ENCODE measurements at regions not wholly inside any gene's neighbourhood (a gene's known extent, or its start where the extent isn't known, plus 50 kb on each side); places are given as distances from the start of the nearest gene placed in this dataset.

GRCh38 chr1:68361346-68361910 lies 88.3 kb downstream of the RPE65 start:
- DNase-seq (ENCODE audit: low spot score) (no peak), ATAC-seq (no peak), FAIRE-seq (no peak)
- Histone ChIP-seq H3K36me3 (replicated peaks in 1 of 2; ENCODE audit: control insufficient read depth in 1 of 2, insufficient read depth in 2 of 2, low read length in 2 of 2) (no peaks in the 10 kb centered on the region), H2AFZ (ENCODE audit: low read length) (no peak overlapping the region), H3K79me2 (ENCODE audit: insufficient read depth, low read length) (no peaks in the 10 kb centered on the region), H3K4me3 (replicated peaks in 1 of 3; ENCODE audit: insufficient read depth in 1 of 3, low read depth in 2 of 3, low read length in 3 of 3) (no peak overlapping the region), H3K27ac (ENCODE audit: extremely low read length, insufficient read depth, low read length) (no peak overlapping the region), H3K9me3 (ENCODE audit: low read length) (no peaks in the 10 kb centered on the region), H3K4me2 (ENCODE audit: low read depth, low read length) (no peak overlapping the region), H3K27me3 (ENCODE audit: control insufficient read depth in 1 of 2, insufficient read depth in 2 of 2, low read length in 2 of 2) (no peaks in the 10 kb centered on the region), H3K9ac (ENCODE audit: insufficient read depth, low read depth, low read length) (no peak overlapping the region), H3K4me1 (ENCODE audit: insufficient read depth, low read length) (no peaks in the 10 kb centered on the region), H4K20me1 (ENCODE audit: insufficient read depth, low read length) (no peaks in the 10 kb centered on the region)
- in situ Hi-C loops (cut with HindIII; ENCODE audit: extremely low pct_ligation_motif_present, low pct_unique_long_range_greater_than_20kb) (no loop called here), intact Hi-C loops (cut with micrococcal nuclease; ENCODE audit: unreplicated experiment) (no loop called here)
- TF ChIP-seq CEBPB (IDR thresholded peaks at IDR 0.05; ENCODE audit: borderline replicate concordance, low read depth, low read length) (0 out of 2 replicates have a peak, but pooled peaks have one; percentile 6), ZNF746 (CRISPR knock-in tag; IDR thresholded peaks at IDR 0.05) (no peak), KLF9 (CRISPR knock-in tag; IDR thresholded peaks at IDR 0.05; ENCODE audit: low read depth) (no peak), ZBTB44 (CRISPR knock-in tag; IDR thresholded peaks at IDR 0.05) (no peak), SPEN (CRISPR knock-in tag; IDR thresholded peaks at IDR 0.05; ENCODE audit: low read depth) (no peak)
- POLR2A ChIA-PET, result no interaction called here
- BruUV-seq (replicated peaks), result no TSS peak
- 1% methylated on average over 3 of the region's 3 CpGs for WGBS (ENCODE audit: low lambda C conversion rate)
- CTCF ChIA-PET (ENCODE audit: low intra/inter-chr PET ratio, low total read pairs), result no interaction called here

- CTCF ChIA-PET (ENCODE audit: low intra/inter-chr PET ratio, low total read pairs), result no interaction called here
Observed at GRCh38 chr1:68359045-68359444, 90.7 kb downstream of the RPE65 start.

More at GRCh38 chr1:68359045-68359444, 90.7 kb downstream of the RPE65 start:
- Histone ChIP-seq H3K4me2 (ENCODE audit: low read depth, low read length) (no peak overlapping the region), H3K4me1 (ENCODE audit: insufficient read depth, low read length) (no peaks in the 10 kb centered on the region), H3K79me2 (ENCODE audit: insufficient read depth, low read length) (no peaks in the 10 kb centered on the region), H3K27me3 (ENCODE audit: control insufficient read depth in 1 of 2, insufficient read depth in 2 of 2, low read length in 2 of 2) (no peaks in the 10 kb centered on the region), H3K27ac (ENCODE audit: extremely low read length, insufficient read depth, low read length) (no peak overlapping the region), H3K4me3 (replicated peaks in 1 of 3; ENCODE audit: insufficient read depth in 1 of 3, low read depth in 2 of 3, low read length in 3 of 3) (no peak overlapping the region), H3K9me3 (ENCODE audit: low read length) (no peaks in the 10 kb centered on the region), H3K36me3 (replicated peaks in 1 of 2; ENCODE audit: control insufficient read depth in 1 of 2, insufficient read depth in 2 of 2, low read length in 2 of 2) (no peaks in the 10 kb centered on the region), H4K20me1 (ENCODE audit: insufficient read depth, low read length) (no peaks in the 10 kb centered on the region), H3K9ac (ENCODE audit: insufficient read depth, low read depth, low read length) (no peak overlapping the region), H2AFZ (ENCODE audit: low read length) (no peak overlapping the region)
- FAIRE-seq (no peak), DNase-seq (ENCODE audit: low spot score) (no peak), ATAC-seq (no peak)
- in situ Hi-C loops (cut with HindIII; ENCODE audit: extremely low pct_ligation_motif_present, low pct_unique_long_range_greater_than_20kb), result no loop called here
- BruUV-seq (replicated peaks), result no TSS peak
- peak; percentile 46; the same call in 1 of the 2 replicates for TF ChIP-seq CEBPB (IDR thresholded peaks at IDR 0.05; ENCODE audit: borderline replicate concordance, low read depth, low read length)
- TF ChIP-seq ZNF691 (CRISPR knock-in tag; IDR thresholded peaks at IDR 0.05; ENCODE audit: borderline replicate concordance, low read depth), result no peak
- POLR2A ChIA-PET, result no interaction called here
- WGBS (ENCODE audit: low lambda C conversion rate), result 2% methylated on average over 2 of the region's 2 CpGs
- intact Hi-C loops (cut with micrococcal nuclease; ENCODE audit: unreplicated experiment), result no loop called here
